OCI-LY3 (cell line): ENCODE measurements at regions not wholly inside any gene's neighbourhood (a gene's known extent, or its start where the extent isn't known, plus 50 kb on each side); places are given as distances from the start of the nearest gene placed in this dataset.

Experiments
- H2AFZ ChIP-seq: fragments of 200-600, 300-600 bp; shearing (Covaris generic); 2 replicates; pipeline ENCODE4 v1.6.0; 2014; ENCODE audit warnings: antibody characterized with exemption, low read depth, low read length
- H3K27ac ChIP-seq: fragments of 200-600, 300-600 bp; sonication (generic); 2 replicates; pipeline ENCODE4 v1.5.1; 2014; ENCODE audit warnings: mild to moderate bottlenecking, low read length, moderate library complexity, mixed read lengths
- H3K27me3 ChIP-seq: fragments of 200-600, 300-600 bp; sonication (generic); 2 replicates; pipeline ENCODE4 v1.6.1; 2014; ENCODE audit warnings: low read depth, low read length, mixed read lengths
- H3K36me3 ChIP-seq: fragments of 200-600, 300-600 bp; sonication (generic); replicated peaks from 2 replicates; pipeline ENCODE3; 2014; ENCODE audit warnings: low read depth, low read length, mixed read lengths
- H3K4me1 ChIP-seq: fragments of 300-600, 200-600 bp; sonication (generic); 2 replicates; pipeline ENCODE4 v1.6.1; 2014; ENCODE audit warnings: low read length, mixed read lengths
- H3K4me2 ChIP-seq: fragments of 200-600, 300-600 bp; sonication (generic); 2 replicates; pipeline ENCODE4 v1.6.1; 2014; ENCODE audit warnings: low read length, mixed read lengths
- H3K4me3 ChIP-seq: fragments of 300-600, 200-600 bp; sonication (generic); 2 replicates; pipeline ENCODE4 v1.5.1; 2014; ENCODE audit warnings: antibody characterized with exemption, mild to moderate bottlenecking, low read length, moderate library complexity
- H3K79me2 ChIP-seq: fragments of 300-600, 200-600 bp; shearing (Covaris generic); 2 replicates; pipeline ENCODE4 v1.6.1; 2014; ENCODE audit warnings: mild to moderate bottlenecking, low read length, mixed read lengths
- H3K9ac ChIP-seq: fragments of 300-600, 200-600 bp; shearing (Covaris generic); 2 replicates; pipeline ENCODE4 v1.6.0; 2014; ENCODE audit warnings: mild to moderate bottlenecking, low read length, moderate library complexity
- H3K9me3 ChIP-seq: fragments of 200-600, 300-600 bp; shearing (Covaris generic); 2 replicates; pipeline ENCODE4 v1.6.1; 2014; ENCODE audit warnings: low read length, mixed read lengths; ENCODE audit not compliant: insufficient read depth
- H4K20me1 ChIP-seq: fragments of 200-600, 300-600 bp; sonication (generic); 2 replicates; pipeline ENCODE4 v1.6.1; 2016; ENCODE audit warnings: low read length, mixed read lengths; ENCODE audit not compliant: insufficient read depth
- CTCF ChIP-seq: fragments of 200-600, 300-600 bp; sonication (generic); IDR thresholded peaks from 2 replicates; pipeline ENCODE4 v1.5.1; 2014; ENCODE audit warnings: antibody characterized with exemption, low read length, low read depth
- EZH2phosphoT487 ChIP-seq: fragments of 200-600 bp; shearing (Covaris generic); IDR thresholded peaks from 2 replicates; pipeline ENCODE4 v1.6.1; 2018; ENCODE audit warnings: antibody characterized with exemption, mixed run types, low read depth

- no peaks in the 10 kb centered on the region for H3K4me1 ChIP-seq
- no peak for TF ChIP-seq EZH2phosphoT487
- H3K79me2 ChIP-seq = no peaks in the 10 kb centered on the region
- no peaks in the 10 kb centered on the region for H4K20me1 ChIP-seq
- H3K27me3 ChIP-seq = peaks cover 19% of the 10 kb centered on the region
- H3K9ac ChIP-seq = no peak overlapping the region
- H2AFZ ChIP-seq = no peak overlapping the region
- no peaks in the 10 kb centered on the region for H3K36me3 ChIP-seq
- H3K9me3 ChIP-seq = no peaks in the 10 kb centered on the region
- no peak overlapping the region for H3K4me3 ChIP-seq
- H3K4me2 ChIP-seq = no peak overlapping the region
- no peak overlapping the region for H3K27ac ChIP-seq
Measured at GRCh38 chr12:124169577-124170284, 125.2 kb upstream of the RFLNA start.

DNA sequence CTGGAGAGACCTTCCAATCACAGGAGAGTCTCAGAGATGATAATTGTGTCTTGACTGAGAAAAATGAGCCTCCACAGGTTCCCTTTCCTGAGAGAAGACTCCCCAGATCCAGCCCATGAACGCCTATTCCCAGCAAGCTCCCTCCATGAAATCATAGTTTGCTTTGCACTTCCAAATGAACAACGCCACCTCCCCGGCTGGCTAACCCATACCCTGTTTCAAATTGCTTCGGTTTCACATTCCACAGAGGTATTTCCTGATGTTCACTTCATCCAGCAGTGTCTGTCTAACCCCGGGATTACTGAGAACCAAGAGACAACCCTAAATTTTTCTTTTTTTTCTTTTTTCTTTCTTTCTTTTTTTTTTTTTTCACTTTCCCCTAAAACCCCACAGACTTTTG lies 124.1 kb upstream of the RFLNA start:
- no peaks in the 10 kb centered on the region for H4K20me1 ChIP-seq
- H3K27me3 ChIP-seq = peaks cover 21% of the 10 kb centered on the region
- no peak overlapping the region for H3K4me3 ChIP-seq
- TF ChIP-seq EZH2phosphoT487 = no peak
- no peak overlapping the region for H2AFZ ChIP-seq
- H3K9ac ChIP-seq = no peak overlapping the region
- H3K4me1 ChIP-seq = no peaks in the 10 kb centered on the region
- no peak overlapping the region for H3K27ac ChIP-seq
- no peak overlapping the region for H3K4me2 ChIP-seq
- H3K9me3 ChIP-seq = no peaks in the 10 kb centered on the region
- H3K79me2 ChIP-seq = no peaks in the 10 kb centered on the region
- no peaks in the 10 kb centered on the region for H3K36me3 ChIP-seq

- no peak overlapping the region for H3K4me3 ChIP-seq
- H3K4me1 ChIP-seq = no peaks in the 10 kb centered on the region
- no peaks in the 10 kb centered on the region for H3K9me3 ChIP-seq
- TF ChIP-seq CTCF (no peak), EZH2phosphoT487 (no peak)
- H3K36me3 ChIP-seq = no peaks in the 10 kb centered on the region
- no peak overlapping the region for H2AFZ ChIP-seq
- H3K9ac ChIP-seq = no peak overlapping the region
- H3K27me3 ChIP-seq = peaks cover 23% of the 10 kb centered on the region
- H3K4me2 ChIP-seq = no peak overlapping the region
- H3K79me2 ChIP-seq = no peaks in the 10 kb centered on the region
- H4K20me1 ChIP-seq = no peaks in the 10 kb centered on the region
- no peak overlapping the region for H3K27ac ChIP-seq
Measured at GRCh38 chr12:124171231-124171979, 123.5 kb upstream of the RFLNA start.

DNA sequence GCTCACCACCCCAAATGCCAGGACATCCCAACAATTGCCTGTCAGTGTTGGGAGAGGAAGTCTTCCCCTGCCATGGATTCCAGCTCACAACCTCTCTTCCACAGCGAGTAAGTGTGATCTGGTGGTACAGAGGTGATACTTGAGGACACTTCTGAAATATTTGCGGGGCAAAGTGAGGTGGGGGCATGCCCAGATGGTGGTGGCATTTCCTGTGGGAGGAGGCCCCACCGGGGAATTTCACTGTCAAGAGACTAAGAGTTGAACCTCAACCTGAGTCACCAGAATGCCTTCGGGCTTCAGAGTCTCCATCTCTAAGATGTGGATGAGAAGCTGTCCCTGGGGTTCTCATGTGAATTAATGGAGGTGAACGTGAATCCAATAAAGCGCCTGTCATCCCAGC lies 122.3 kb upstream of the RFLNA start:
- no peak for TF ChIP-seq CTCF
- no peak for TF ChIP-seq EZH2phosphoT487
- no peaks in the 10 kb centered on the region for H3K9me3 ChIP-seq
- H3K27me3 ChIP-seq = peaks cover 25% of the 10 kb centered on the region
- no peak overlapping the region for H3K9ac ChIP-seq
- no peaks in the 10 kb centered on the region for H3K36me3 ChIP-seq
- no peaks in the 10 kb centered on the region for H3K4me1 ChIP-seq
- H3K27ac ChIP-seq = no peak overlapping the region
- H3K4me2 ChIP-seq = no peak overlapping the region
- H4K20me1 ChIP-seq = no peaks in the 10 kb centered on the region
- H3K79me2 ChIP-seq = no peaks in the 10 kb centered on the region
- H2AFZ ChIP-seq = no peak overlapping the region
- no peak overlapping the region for H3K4me3 ChIP-seq

GRCh38 chr12:124173692-124174091 lies 121.2 kb upstream of the RFLNA start:
- Histone ChIP-seq H3K4me3 (no peak overlapping the region), H3K27me3 (peaks cover 27% of the 10 kb centered on the region), H3K4me2 (no peak overlapping the region), H3K4me1 (no peaks in the 10 kb centered on the region), H4K20me1 (no peaks in the 10 kb centered on the region), H3K9me3 (no peaks in the 10 kb centered on the region), H3K36me3 (no peaks in the 10 kb centered on the region), H3K79me2 (no peaks in the 10 kb centered on the region), H3K9ac (no peak overlapping the region), H2AFZ (no peak overlapping the region), H3K27ac (no peak overlapping the region)
- TF ChIP-seq CTCF (no peak), EZH2phosphoT487 (no peak)
